ENCODE measurements at regions not wholly inside any gene's neighbourhood (a gene's known extent, or its start where the extent isn't known, plus 50 kb on each side); places are given as distances from the start of the nearest gene placed in this dataset.
A peak's percentile ranks its signal among the peaks of the same experiment; 100 is the strongest.

- peaks cover 0 to 30% (median 7%) of the 10 kb centered on the region in 4 donors for H3K4me1 ChIP-seq
- no peak for DNase-seq (ENCODE audit: low spot score in 2 of 2)
- H3K9me3 ChIP-seq = no peaks in the 10 kb centered on the region
- no peak for TF ChIP-seq CTCF (IDR thresholded peaks at IDR 0.05)
- no peak for TF ChIP-seq POLR2A (IDR thresholded peaks at IDR 0.05)
- TF ChIP-seq EP300 (IDR thresholded peaks at IDR 0.05) = no peak
- WGBS, 2 donors = 31 to 59% methylated on average over 1 of the region's 1 CpG
- H3K4me3 ChIP-seq = no peak overlapping the region
- H3K27me3 ChIP-seq = no peaks in the 10 kb centered on the region
- H3K36me3 ChIP-seq = no peaks in the 10 kb centered on the region
- no peak overlapping the region for H3K27ac ChIP-seq
Measured at GRCh38 chr3:154778057-154778456, 302.1 kb upstream of the MME start.

- 54 to 58% methylated on average over 5 of the region's 5 CpGs for WGBS, 2 donors
- no peaks in the 10 kb centered on the region for H3K9me3 ChIP-seq
- TF ChIP-seq CTCF (IDR thresholded peaks at IDR 0.05) = no peak
- TF ChIP-seq POLR2A (IDR thresholded peaks at IDR 0.05) = no peak
- TF ChIP-seq EP300 (IDR thresholded peaks at IDR 0.05) = peak in 1 of 2 donors; percentile 35
- no peaks in the 10 kb centered on the region for H3K36me3 ChIP-seq
- H3K27ac ChIP-seq = no peak overlapping the region
- no peak overlapping the region for H3K4me3 ChIP-seq
- H3K4me1 ChIP-seq = peaks cover 0 to 20% (median 5%) of the 10 kb centered on the region in 4 donors
- DNase-seq (ENCODE audit: low spot score in 2 of 2) = no peak
- H3K27me3 ChIP-seq = no peaks in the 10 kb centered on the region
Measured at GRCh38 chr3:154776549-154777225, 303.4 kb upstream of the MME start.

GRCh38 chr3:154775821-154776548 is 304.1 kb upstream of the MME start:
- no peaks in the 10 kb centered on the region for H3K27me3 ChIP-seq
- DNase-seq (ENCODE audit: low spot score in 2 of 2) = no peak
- H3K4me1 ChIP-seq = peaks cover 0 to 17% (median 5%) of the 10 kb centered on the region in 4 donors
- TF ChIP-seq EP300 (IDR thresholded peaks at IDR 0.05) (peak in 1 of 2 donors; percentile 28), POLR2A (IDR thresholded peaks at IDR 0.05) (no peak)
- no peak overlapping the region for H3K27ac ChIP-seq
- no peaks in the 10 kb centered on the region for H3K9me3 ChIP-seq
- WGBS, 2 donors = 48% methylated on average over 1 of the region's 1 CpG
- no peak overlapping the region for H3K4me3 ChIP-seq
- H3K36me3 ChIP-seq = no peaks in the 10 kb centered on the region

GRCh38 chr3:154766765-154767503 is 313.2 kb upstream of the MME start:
- no peak for TF ChIP-seq CTCF (IDR thresholded peaks at IDR 0.05)
- TF ChIP-seq POLR2A (IDR thresholded peaks at IDR 0.05) = no peak
- no peak for TF ChIP-seq EP300 (IDR thresholded peaks at IDR 0.05)
- no peak for DNase-seq (ENCODE audit: low spot score in 2 of 2)
- no peak overlapping the region for H3K27ac ChIP-seq
- H3K36me3 ChIP-seq = no peaks in the 10 kb centered on the region
- H3K4me3 ChIP-seq = no peak overlapping the region
- no peaks in the 10 kb centered on the region for H3K4me1 ChIP-seq
- H3K9me3 ChIP-seq = no peaks in the 10 kb centered on the region
- H3K27me3 ChIP-seq = no peaks in the 10 kb centered on the region
- WGBS, 2 donors = 90 to 92% methylated on average over 2 to 5 of the region's 5 CpGs

- Histone ChIP-seq H3K36me3 (no peaks in the 10 kb centered on the region), H3K9me3 (no peaks in the 10 kb centered on the region), H3K4me1 (peaks cover 0 to 1% (median 0%) of the 10 kb centered on the region in 4 donors), H3K27me3 (no peaks in the 10 kb centered on the region), H3K4me3 (no peak overlapping the region), H3K27ac (no peak overlapping the region)
- TF ChIP-seq CTCF (IDR thresholded peaks at IDR 0.05) (no peak), POLR2A (IDR thresholded peaks at IDR 0.05) (no peak), EP300 (IDR thresholded peaks at IDR 0.05) (no peak)
- no peak for DNase-seq (ENCODE audit: low spot score in 2 of 2)
- 68 to 75% methylated on average over 3 of the region's 3 CpGs for WGBS, 2 donors
Measured at GRCh38 chr3:154764856-154765640, 315.1 kb upstream of the MME start.
